Epithelial cell of prostate (primary cell): ENCODE measurements at regions not wholly inside any gene's neighbourhood (a gene's known extent, or its start where the extent isn't known, plus 50 kb on each side); places are given as distances from the start of the nearest gene placed in this dataset.
A peak's percentile ranks its signal among the peaks of the same experiment; 100 is the strongest.

Experiments
- DNase-seq: peaks from one replicate; pipeline ENCODE4 v3.0.0-alpha.2; 2011; ENCODE audit warnings: low read depth, low spot score
- H3K27ac ChIP-seq: fragments of 450-650 bp; 2 replicates; pipeline ENCODE4 v1.5.1; 2017; ENCODE audit warnings: mild to moderate bottlenecking

GRCh38 chr2:144950899-144951560 is 431.1 kb upstream of the ZEB2 start:
- H3K27ac ChIP-seq, result peak overlapping the region; percentile 77
- DNase-seq, result peak; percentile 69

DNA sequence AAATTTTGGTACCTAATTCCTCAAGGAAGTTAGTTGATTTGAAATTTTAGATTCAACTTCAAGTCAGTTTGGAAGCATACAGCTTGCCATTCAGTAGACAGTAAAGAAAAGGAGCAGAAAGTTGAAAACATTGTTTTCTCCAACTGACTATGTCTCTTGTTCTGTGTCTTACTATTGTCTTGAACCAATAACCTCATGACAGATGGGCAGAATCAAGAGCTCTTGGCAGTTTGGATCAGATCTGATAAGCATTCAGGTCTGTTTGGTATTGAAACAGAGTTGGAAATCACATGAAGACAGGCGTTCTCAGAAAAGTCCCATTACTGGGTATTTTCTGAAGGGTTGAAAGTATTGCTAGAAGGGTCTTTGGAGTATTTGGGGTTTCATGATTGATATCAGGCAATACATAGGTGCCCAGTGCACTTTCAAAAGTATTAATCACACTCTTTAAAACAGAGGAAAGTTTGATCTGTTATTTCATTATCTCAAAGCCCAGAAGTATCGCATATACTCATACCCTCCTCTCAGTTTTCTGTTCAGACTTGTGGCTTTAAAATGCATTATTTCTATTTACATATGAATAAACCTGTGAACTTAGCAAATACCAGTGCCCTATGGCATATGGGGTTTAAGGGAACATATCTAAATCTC is 428.4 kb upstream of the ZEB2 start:
- DNase-seq, result no peak
- H3K27ac ChIP-seq, result no peak overlapping the region

- no peak for DNase-seq
- no peak overlapping the region for H3K27ac ChIP-seq
These were observed 427.8 kb upstream of the ZEB2 start for GRCh38 chr2:144947709-144948037.

DNA sequence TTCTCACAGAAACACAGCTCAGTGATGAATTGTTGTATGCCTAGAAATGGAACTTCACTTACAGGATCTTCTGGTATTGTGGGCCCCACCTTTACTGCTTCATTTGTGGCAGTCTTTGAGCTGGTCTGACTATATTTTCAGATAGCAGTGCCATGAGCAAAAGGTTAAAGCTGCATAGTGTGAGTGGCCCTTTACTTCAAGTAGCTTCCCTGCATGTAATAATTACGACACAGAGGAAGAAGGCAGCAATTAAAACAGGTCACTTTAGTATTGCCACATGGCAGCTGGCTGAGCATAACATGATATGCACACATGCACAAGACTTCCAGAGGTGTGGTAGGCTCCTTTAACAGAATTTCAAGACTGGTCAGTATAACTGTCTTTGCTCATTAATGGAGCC is 426.3 kb upstream of the ZEB2 start:
- no peak overlapping the region for H3K27ac ChIP-seq
- DNase-seq, result no peak

DNA sequence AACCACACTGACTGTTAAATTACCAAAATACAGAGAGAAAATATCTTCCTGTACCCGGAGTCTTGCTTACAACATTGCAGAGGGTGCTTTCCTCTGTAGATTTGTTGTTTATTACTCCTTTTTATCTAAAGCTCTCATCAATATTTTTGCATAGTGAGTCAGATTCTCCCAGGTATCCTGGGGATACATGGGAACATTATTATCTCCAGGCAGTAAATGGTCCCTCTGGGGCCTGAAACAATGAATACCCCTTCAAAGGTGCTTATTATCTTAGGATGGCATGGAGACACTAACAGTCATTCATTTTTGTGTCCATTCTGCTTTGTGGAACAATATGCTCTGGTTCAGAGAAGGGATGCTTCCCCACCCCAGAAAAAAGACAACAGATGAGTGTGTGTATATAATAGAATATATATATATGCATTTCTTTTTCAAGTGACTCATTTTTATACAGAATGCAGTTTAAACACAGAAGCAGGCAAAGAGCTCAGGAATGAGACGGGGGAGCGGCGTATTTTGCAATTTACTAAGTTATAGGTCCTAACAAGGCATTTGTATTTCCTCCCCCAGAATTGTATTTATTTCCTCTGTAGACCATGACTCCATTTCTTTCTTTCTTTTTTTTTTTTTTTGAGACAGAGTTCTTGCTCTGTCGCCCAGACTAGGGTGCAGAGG is 424.8 kb upstream of the ZEB2 start:
- no peak for DNase-seq
- H3K27ac ChIP-seq, result no peak overlapping the region

GRCh38 chr2:144943986-144944385 is 424.1 kb upstream of the ZEB2 start:
- DNase-seq, result no peak
- no peak overlapping the region for H3K27ac ChIP-seq

DNA sequence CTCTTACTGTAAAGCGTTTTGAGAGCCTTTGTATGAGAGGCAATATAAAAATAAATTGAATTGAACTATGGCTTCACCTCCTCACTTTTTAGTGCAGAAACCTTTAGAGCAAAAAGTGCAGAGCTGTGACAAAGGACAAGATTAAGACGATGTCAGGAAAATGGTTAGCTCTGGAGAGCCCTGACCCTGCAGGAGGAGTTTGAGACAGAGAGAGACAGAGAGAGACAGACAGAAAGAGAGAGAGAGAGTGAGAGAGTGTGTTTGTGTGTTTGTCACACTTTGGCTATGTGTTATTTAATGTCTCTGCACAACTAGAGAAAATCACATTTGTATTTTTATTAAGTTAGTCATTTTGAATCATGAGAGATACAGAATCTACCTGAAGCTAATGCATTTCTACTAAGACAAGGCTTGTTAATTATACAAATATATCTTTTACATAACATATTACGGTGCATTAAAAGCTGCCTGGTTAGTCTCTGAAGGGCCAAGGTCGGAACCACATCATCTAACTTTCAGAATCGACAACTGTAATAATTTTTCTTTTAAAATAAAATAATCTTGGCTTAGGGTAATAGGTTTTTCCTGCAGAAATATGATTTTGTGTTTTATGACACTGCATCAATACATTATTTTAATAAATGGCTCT is 423.5 kb upstream of the ZEB2 start:
- no peak for DNase-seq
- H3K27ac ChIP-seq, result peak overlapping the region; percentile 9

GRCh38 chr2:144942516-144943256 is 422.8 kb upstream of the ZEB2 start:
- H3K27ac ChIP-seq, result peak overlapping the region; percentile 9
- no peak for DNase-seq

DNA sequence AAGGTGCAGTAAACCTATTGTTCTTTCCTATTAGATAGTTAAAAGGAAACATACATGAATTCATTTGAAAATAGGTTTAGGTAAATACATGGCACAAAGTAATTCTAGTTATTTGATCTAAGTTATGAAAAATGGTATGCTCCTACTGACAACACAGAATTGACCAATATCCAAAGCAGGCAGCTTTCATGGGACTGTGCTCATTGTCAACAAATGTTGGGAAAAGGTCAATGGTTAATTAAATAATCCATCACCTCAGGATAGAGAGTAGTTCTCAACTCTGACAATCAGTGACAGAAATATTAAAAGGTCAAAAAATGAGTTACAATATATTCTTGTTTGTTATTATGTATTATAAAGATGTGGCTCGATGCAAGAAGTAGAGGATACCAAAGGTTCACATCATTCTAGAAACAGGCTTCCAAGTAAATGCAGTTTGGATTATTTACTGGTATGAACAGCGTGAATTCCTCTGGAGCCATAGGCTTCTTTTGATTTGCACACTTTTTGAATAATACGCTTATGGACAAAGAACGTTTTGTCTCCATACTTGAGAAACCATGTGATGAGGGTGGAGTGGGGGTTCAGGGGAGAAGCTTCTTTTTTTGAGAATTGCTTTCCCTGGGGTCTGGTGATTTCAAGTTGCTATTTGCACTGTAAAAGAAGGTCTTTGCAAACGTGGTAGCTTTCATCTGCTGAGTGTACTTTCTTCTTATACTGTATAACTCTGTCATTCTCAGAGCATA is 422.0 kb upstream of the ZEB2 start:
- no peak for DNase-seq
- H3K27ac ChIP-seq, result peak overlapping the region; percentile 9

DNA sequence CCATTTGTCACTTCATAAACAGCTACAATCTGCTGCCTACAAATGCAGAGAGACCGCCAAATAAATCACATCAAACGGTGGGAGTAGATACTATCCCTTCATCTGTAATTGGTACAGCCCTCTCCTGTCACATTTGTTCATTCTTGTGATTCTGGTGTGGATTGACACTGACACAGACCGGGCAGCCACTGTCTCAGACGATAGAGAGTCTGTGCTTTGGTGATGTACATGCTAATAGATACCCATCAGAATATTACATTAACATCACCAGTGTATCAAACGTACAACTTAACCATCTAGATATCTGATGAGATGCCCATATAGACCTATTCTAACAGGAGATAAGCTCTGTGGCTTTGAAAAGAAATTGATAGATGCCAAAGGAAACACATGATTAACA is 419.7 kb upstream of the ZEB2 start:
- DNase-seq, result no peak
- no peak overlapping the region for H3K27ac ChIP-seq

DNA sequence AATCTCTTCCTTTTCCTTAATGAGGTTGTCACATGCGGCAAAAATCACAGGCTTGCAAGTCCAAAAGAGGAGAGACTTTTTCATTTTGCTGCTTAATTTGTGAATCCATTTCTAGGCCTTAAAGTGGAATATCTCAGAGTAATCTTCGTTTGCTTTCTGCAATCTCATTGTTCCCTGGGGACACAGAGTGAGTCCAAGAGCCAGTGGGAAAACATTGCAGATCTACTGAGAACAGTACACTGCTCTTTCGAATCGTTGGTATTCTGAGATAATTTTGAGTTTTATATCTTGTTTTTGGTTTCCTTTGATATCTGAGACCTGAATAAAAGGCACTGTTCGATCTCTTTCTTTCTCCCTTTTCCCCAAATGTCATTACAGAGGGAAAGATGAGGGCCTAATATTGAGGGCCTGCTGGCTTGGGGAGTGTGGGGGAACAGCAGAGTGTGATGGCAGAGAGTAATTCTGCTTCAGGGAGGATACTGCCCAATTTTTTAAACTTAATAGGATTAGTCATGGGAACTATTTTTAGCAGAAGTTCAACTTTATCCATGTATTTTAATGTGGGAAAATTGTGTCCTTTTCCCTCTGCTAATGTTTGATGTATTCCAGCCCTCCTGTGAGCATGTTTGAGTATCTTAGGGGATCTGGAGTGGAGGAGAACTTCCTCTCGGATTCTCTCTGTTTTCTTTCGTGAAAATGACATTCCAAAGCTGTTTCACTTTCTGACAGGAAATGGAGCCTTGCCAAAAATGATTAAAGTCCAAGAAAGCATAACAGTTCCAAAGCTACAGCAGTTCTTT is 418.2 kb upstream of the ZEB2 start:
- no peak overlapping the region for H3K27ac ChIP-seq
- no peak for DNase-seq

GRCh38 chr2:144937066-144937465 is 417.1 kb upstream of the ZEB2 start:
- H3K27ac ChIP-seq, result no peak overlapping the region
- no peak for DNase-seq

GRCh38 chr2:144936442-144936841 is 416.5 kb upstream of the ZEB2 start:
- DNase-seq, result no peak
- no peak overlapping the region for H3K27ac ChIP-seq

GRCh38 chr2:144935736-144936135 is 415.8 kb upstream of the ZEB2 start:
- no peak for DNase-seq
- H3K27ac ChIP-seq, result no peak overlapping the region

DNA sequence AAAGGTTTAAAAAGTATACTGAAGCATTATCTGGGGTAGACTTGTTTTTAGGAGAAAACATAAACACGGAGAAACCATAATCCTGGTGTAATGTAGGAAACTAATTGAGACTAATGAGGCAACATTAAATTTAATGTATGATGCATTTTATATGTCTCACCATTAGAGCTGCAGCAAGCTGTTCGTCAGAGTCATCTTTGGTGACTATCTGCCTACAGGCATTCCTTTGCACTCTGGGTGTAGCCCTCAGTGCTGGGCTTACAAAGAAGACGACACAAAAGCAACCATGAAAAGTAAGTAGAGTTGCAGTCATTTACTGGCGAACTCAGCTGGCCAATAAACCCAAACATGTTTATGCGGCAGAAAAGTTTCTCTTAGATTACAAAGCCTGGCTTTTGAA is 415.3 kb upstream of the ZEB2 start:
- no peak overlapping the region for H3K27ac ChIP-seq
- no peak for DNase-seq

DNA sequence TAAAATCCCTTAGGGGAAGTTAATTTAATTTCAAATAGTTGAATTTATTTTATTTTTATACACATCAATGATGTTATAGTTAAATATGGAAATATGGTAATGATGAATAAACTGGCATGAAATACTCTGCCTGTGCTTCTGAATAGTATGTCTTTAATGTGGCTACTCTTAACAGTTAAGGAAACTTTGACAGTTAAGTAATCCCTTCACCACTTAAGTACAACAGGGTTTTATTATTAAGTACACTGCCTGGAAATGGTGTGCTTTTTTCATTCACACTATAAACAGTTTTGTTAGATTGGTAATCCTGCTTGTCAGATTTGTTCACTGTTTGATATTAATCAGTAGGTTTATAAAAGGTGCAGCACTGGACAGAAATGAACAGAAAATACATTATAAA is 412.0 kb upstream of the ZEB2 start:
- no peak overlapping the region for H3K27ac ChIP-seq
- no peak for DNase-seq

DNA sequence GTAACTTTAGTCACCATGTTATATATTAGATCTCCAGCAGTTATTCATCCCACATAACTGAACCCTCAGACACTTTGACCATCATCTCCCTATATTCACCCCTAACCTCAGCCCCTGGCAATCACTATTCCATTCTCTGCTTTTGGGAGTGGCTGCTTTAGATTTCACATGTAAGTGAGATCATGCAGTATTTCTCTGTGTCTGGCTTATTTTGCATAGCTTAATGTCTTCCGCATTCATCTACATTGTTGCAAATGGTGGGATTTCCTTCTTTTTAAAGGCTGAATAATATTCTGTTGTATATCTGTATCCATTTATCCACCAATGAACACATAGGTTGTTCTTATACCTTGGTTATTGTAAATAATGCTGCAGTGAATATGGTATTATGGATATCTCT is 411.6 kb upstream of the ZEB2 start:
- no peak overlapping the region for H3K27ac ChIP-seq
- no peak for DNase-seq

- no peak overlapping the region for H3K27ac ChIP-seq
- no peak for DNase-seq
These were observed 407.5 kb upstream of the ZEB2 start for GRCh38 chr2:144927429-144927828.

DNA sequence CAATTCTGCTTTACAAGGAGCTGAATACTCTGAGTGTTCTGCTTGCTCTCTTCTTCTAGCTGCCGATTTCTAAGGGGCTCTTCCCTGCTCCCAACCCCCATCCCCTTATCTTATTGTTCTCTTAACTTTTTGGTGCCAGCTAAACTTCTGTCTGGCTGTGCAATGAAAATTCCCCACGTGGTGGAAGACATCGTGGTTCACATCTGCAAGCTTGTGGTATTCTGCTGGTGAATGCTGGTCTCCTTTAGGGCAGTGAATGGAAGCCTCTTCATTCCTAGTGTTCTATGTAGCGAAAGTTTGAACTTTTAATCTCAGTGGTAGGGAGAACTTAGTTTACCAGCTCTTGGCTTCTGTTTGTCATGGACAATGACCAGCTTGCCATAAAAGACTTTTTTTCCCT is 406.0 kb upstream of the ZEB2 start:
- no peak for DNase-seq
- no peak overlapping the region for H3K27ac ChIP-seq
